Hematopoietic multipotent progenitor cell treated with erythropoietin and hydrocortisone succinate and interleukin-3 and kit ligand, for 17 days (in vitro differentiated cells): ENCODE measurements at regions not wholly inside any gene's neighbourhood (a gene's known extent, or its start where the extent isn't known, plus 50 kb on each side); places are given as distances from the start of the nearest gene placed in this dataset.
"Not testable (repeated sequence)": the region's sequence is repeated elsewhere in the genome, so short reads cannot be mapped to it uniquely, and the experiment has no call there.

Experiments used
- DNase-seq: peaks from one replicate; pipeline ENCODE4 v3.0.0-alpha.2; 2015; ENCODE audit warnings: low spot score

- DNase-seq: no peak
Measured at GRCh38 chr12:46490635-46491034, 118.1 kb upstream of the SLC38A2 start.

DNA sequence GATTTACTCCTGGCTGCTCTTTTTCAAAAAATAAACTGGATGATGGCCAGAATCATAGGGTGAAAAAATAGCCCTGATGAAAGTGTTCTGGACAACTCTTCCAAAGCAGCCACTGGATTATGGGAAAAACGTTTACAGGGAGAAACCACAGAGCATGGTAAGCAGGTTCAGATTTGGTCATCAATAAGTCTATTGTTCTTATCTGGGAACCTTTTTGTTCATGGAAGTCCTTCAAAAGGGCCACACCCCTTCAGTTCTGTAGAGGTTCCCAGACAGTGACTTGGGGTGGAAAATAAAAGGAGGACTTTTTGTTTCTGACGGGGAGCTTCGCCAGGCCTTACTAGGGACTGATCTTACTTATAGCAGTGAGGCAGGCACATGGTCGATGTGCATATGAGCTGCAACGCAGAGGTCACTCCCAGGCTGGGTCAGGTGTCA is 117.4 kb upstream of the SLC38A2 start:
- DNase-seq: no peak

GRCh38 chr12:46487567-46488131 is 115.1 kb upstream of the SLC38A2 start:
- DNase-seq: no peak

DNA sequence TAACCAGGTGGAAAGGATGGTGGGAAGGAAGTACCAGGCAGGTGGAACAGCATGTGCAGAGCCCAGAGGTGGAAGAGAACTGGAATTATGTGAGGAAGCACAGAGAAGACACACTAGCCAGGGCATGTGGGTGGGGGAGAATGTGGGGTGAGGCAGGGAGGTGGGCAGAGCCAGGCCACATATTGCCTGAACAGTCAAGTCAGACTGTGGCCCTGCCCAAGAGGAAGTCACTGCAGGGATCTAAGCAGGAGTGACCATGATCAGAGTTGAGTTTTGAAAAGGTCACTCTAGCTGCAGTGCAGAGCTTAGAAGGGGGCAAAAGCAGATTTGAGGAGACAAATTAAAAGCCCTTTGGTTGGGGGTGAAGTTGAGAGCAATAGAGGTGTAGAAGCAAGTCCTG is 114.0 kb upstream of the SLC38A2 start:
- DNase-seq: no peak

GRCh38 chr12:46485853-46486252 is 113.3 kb upstream of the SLC38A2 start:
- no peak for DNase-seq

DNA sequence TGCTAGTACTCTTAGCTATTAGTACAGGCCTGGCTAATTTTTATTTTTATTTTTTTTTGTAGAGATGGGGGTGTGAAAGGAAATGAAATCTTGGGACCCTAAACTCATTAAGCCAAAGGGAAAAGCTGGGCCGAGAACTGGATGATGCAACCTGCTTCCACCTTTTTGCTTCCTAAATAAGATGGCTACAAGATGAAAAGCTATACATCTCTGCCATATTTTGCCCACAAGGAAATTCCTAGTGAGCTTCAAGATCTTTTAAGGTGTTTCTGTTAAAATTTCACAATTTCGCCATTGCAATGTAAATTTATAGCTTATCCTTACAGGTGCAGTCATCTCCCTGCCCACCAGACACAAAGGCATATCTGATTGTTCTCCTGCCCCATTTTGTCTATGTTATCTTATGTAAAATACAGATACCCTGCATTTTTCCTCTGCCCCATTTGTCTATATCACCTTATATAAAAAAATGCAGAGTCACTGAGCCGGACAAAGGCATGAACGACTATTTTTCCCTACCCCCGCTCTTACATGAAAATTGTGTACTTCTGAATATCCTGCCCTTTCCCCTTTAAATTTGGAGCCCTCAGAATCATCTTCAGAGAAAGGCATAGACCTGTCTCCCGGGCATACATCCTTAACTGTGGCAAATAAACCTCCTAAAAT is 112.0 kb upstream of the SLC38A2 start:
- DNase-seq: no peak

GRCh38 chr12:46483572-46484395 is 111.2 kb upstream of the SLC38A2 start:
- DNase-seq: no peak

- no peak for DNase-seq
Measured at GRCh38 chr12:46480724-46481123, 108.2 kb upstream of the SLC38A2 start.

DNA sequence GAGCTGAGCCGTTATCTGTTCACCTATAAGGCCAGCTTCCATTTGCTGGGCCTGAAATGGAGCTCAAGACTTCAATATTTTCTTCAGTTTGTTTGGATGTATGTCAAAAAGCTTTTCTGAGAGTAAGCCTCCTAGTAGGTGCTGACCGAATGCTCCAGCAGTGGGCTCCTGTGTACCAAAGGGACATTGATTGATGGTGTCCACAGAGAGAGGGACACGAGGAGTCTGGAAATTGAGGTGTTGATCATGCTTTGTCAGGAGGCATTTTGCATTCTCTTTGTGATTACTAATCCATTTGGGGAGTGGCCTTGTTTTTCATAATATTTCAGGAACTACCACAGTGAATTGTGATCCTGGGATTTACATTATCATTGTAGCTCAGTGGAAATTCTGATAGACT is 107.7 kb upstream of the SLC38A2 start:
- no peak for DNase-seq

- DNase-seq: no peak
Measured at GRCh38 chr12:46478123-46478522, 105.5 kb upstream of the SLC38A2 start.

- no peak for DNase-seq
Measured at GRCh38 chr12:46477541-46477940, 105.0 kb upstream of the SLC38A2 start.

DNA sequence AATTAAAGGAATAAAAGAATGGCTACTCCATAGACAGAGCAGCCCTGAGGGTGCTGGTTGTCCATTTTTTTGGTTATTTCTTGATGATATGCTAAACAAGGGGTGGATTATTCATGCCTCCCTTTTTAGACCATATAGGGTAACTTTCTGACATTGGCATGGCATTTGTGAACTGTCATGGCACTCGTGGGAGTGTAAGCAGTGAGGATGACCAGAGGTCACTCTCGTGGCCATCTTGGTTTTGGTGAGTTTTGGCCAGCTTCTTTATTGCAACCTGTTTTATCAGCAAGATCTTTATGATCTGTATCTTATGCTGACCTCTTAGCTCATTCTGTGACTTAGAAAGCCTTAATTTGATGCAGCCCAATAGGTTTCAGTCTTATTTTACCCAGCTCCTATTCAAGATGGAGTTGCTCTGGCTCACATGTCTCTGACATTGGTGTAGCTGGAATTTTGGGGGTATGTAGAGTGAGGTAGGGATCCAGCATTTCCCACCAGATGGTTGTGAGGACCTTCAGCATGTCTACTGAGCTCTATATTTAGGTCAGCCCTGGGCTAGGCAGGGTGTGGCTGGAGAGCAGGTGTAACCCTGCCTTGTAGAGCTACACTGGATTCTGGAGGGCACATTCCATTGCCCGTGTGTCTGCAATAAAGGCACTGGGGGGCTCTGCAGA is 103.5 kb upstream of the SLC38A2 start:
- no peak for DNase-seq

- DNase-seq: not testable (repeated sequence)
Measured at GRCh38 chr12:46474385-46474784, 101.8 kb upstream of the SLC38A2 start.

DNA sequence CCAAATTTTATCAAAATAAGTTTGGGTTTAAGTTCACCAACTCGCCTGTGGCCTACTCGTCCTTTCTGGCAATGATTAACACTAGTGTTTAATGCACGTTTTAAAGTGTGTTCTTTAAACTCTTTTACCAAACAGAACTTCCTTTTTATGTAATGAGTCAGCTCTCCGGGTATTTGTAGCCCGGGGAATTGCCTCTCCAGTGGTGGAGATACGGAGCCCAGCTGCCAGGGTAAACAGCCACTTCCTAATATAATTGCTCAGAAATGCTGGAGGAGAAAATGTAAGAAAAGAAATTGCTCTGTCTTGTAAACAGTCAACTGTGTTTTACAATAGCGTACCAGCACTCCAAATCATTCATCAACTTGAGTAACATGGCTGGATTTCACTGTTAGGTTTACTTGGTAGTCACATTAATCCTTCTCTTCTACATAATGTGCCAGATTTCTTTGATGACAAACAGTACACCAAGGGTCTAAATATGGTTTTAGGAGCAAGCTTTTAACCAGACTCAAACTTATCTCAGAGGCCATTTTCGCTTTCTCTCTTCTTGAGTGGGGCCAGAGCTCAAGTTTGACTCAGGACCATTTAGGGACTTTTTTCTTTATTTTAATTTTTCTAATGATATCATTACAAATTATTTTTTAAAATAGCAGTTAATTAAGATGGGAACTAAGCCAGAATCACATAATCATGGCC is 101.2 kb upstream of the SLC38A2 start:
- no peak for DNase-seq

DNA sequence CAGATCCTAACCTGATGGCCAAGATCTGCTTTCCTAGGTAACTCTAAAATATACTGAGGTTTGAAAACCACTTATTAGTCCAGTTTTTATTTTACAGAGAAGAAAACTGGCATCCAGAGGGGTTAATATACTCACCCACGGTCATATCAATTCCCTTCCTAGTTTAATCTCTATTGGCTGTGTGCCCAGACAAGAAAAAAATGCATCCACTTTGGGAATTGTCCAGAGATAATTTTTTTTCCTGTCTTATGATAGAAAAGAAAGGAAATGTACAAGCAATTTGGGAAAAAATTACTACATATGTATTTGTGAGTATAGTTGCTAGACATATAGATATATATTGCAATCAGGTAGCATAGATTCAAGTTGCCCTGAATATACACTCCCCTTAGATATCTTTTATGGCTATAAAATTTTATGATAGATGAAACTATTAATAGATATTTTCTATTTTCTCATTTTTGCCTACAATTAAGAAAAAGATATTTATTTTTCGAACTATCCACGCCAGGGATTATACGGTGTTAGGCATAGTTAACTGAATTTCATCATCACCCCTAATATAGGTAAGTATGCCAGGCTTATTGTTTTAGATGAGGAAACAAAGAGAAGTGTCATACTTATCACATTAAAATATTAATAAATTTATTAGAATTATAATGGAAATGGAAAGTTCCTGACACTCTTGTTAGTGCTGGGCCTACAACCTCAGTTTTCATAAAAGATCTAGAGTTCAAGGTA is 100.5 kb upstream of the SLC38A2 start:
- no peak for DNase-seq

DNA sequence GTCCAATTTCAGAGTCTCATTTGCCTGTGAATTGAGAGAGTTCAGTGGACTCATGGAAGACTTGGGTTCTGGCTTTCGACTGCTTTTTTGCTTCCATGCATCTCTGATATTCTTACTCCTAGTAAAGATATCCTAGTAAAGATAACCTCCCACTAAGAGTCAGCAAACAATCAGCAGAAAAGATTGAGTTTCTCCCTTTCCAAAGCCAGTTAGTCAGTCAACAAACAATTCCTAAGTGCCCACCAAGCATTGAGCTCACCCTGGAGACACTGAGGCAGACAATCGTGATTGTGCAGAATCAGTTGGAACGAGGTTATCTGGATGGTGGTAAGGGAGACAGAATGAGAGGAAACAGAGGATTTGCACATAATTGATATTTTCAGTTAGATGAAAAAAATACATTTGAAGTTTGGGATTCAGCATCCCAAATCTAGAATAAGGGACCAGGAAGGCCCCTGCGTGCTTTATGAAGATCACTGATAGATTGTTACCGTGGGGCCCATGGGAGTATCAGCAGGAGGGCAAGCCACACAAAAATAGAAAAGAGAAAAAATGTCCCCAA is 99.7 kb upstream of the SLC38A2 start:
- no peak for DNase-seq

GRCh38 chr12:46471404-46471803 is 98.8 kb upstream of the SLC38A2 start:
- DNase-seq: no peak

DNA sequence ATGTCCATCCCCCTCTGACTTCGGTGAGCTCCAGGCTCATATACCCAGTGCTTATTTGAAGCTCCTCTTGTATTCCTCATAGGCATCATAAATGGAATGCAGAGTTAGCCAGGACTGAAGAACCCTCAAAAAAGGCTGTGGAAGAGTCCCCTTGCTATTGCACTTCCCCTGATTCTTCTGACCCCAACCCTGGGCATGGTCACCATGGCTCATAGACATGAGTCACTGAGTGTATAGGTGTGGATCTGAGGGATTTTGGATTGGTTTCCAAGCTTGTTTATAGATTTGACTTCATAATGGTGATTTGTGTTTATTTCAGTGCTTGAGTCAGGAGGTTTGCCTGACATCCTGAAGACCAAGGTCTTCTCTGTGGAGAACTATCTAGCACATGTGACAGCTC is 98.4 kb upstream of the SLC38A2 start:
- DNase-seq: no peak

DNA sequence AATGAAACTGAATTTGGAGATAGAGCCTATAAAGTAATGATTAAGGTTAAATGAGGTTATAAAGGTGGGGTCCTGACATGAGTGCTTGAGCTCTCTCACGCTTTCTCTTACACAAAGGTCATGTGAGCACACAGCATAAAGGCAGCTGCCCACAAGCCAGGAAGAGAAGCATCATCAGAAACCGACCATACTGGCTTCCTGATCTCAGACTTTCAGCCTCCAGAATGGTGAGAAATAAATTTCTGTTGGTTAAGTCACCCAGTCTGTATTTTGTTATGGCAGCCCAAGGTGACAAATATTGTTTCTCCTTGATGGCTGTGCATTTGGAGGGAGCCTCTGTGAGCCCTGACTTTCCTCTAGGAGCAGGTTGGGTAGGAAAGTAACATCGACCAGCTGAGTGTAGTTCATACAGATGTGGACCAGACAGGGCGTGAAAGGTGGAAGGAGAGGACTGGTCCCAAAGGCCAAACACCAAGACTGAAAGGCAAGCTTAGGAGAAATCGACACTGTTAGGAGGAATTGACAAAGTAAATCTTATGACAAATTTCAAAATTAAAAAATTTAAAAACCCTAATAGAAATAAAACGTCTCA is 97.6 kb upstream of the SLC38A2 start:
- no peak for DNase-seq

DNA sequence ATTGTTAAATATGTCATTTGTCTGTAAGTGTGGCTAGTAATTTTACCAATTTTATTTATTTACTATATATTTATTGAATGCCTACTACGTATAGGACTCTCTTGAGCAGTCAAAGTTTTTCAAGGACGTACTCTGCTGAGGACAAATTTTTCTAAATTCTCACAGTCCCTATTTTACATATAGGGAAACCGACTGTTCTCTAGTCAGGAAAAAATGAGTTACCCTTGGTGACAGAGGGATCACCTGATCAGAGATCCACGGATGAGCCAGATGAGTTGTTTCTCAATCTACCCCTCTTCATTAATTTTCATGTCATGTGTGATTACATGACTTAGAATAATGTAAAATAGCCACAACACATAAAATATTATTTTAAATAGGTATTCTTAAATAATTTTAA is 96.2 kb upstream of the SLC38A2 start:
- no peak for DNase-seq

GRCh38 chr12:46468160-46468559 is 95.6 kb upstream of the SLC38A2 start:
- no peak for DNase-seq
